Activated CD4-positive, alpha-beta T cell treated with anti-CD3 and anti-CD28 coated beads for 48 hours (primary cell): ENCODE measurements at regions not wholly inside any gene's neighbourhood (a gene's known extent, or its start where the extent isn't known, plus 50 kb on each side); places are given as distances from the start of the nearest gene placed in this dataset.
A peak's percentile ranks its signal among the peaks of the same experiment; 100 is the strongest.

Source experiments
- DNase-seq: peaks from one replicate; pipeline ENCODE4 v3.0.0-alpha.2; 2020

- no peak for DNase-seq
These were observed 246.5 kb upstream of the C1orf174 start for GRCh38 chr1:4146614-4147013.

GRCh38 chr1:4147509-4147908 lies 247.4 kb upstream of the C1orf174 start:
- no peak for DNase-seq

GRCh38 chr1:4149281-4149680 lies 249.2 kb upstream of the C1orf174 start:
- no peak for DNase-seq

GRCh38 chr1:4149831-4150230 lies 249.8 kb upstream of the C1orf174 start:
- no peak for DNase-seq

GRCh38 chr1:4150262-4150661 lies 250.2 kb upstream of the C1orf174 start:
- no peak for DNase-seq

- DNase-seq = no peak
These were observed 252.2 kb upstream of the C1orf174 start for GRCh38 chr1:4152266-4152665.

GRCh38 chr1:4153571-4153970 lies 253.5 kb upstream of the C1orf174 start:
- no peak for DNase-seq

- no peak for DNase-seq
These were observed 256.3 kb upstream of the C1orf174 start for GRCh38 chr1:4156241-4156973.

- no peak for DNase-seq
These were observed 260.1 kb upstream of the C1orf174 start for GRCh38 chr1:4160181-4160580.

- no peak for DNase-seq
These were observed 261.4 kb upstream of the C1orf174 start for GRCh38 chr1:4161366-4162006.

GRCh38 chr1:4164965-4165364 lies 264.9 kb upstream of the C1orf174 start:
- DNase-seq = no peak

- DNase-seq = no peak
These were observed 265.7 kb upstream of the C1orf174 start for GRCh38 chr1:4165686-4166300.

- DNase-seq = no peak
These were observed 266.6 kb upstream of the C1orf174 start for GRCh38 chr1:4166713-4167112.

- DNase-seq = no peak
These were observed 269.9 kb upstream of the C1orf174 start for GRCh38 chr1:4169991-4170390.

GRCh38 chr1:4170548-4171340 lies 270.7 kb upstream of the C1orf174 start:
- no peak for DNase-seq

- DNase-seq = no peak
These were observed 271.7 kb upstream of the C1orf174 start for GRCh38 chr1:4171480-4172450.

GRCh38 chr1:4172644-4173599 lies 272.9 kb upstream of the C1orf174 start:
- peak; percentile 45 for DNase-seq

- no peak for DNase-seq
These were observed 273.7 kb upstream of the C1orf174 start for GRCh38 chr1:4173731-4174130.

- DNase-seq = no peak
These were observed 274.5 kb upstream of the C1orf174 start for GRCh38 chr1:4174291-4175200.
